H9 (cell line): ENCODE measurements at regions not wholly inside any gene's neighbourhood (a gene's known extent, or its start where the extent isn't known, plus 50 kb on each side); places are given as distances from the start of the nearest gene placed in this dataset.
"Not testable (repeated sequence)": the region's sequence is repeated elsewhere in the genome, so short reads cannot be mapped to it uniquely, and the experiment has no call there.

Source experiments
- DNase-seq: peaks from one replicate; pipeline ENCODE4 v3.0.0-alpha.2; 2017
- H2AFZ ChIP-seq: one replicate; pipeline ENCODE4 v1.6.1; 2013; ENCODE audit warnings: mild to moderate bottlenecking, low read length, control low read depth, moderate library complexity
- H2AK5ac ChIP-seq: 2 replicates; pipeline ENCODE4 v1.6.1; 2013; ENCODE audit warnings: low read length, control low read depth, mixed read lengths; ENCODE audit not compliant: insufficient read length
- H2BK120ac ChIP-seq: one replicate; pipeline ENCODE4 v1.6.1; 2013; ENCODE audit warnings: low read depth, mild to moderate bottlenecking, low read length, control low read depth, inconsistent platforms; ENCODE audit not compliant: poor library complexity, severe bottlenecking
- H2BK12ac ChIP-seq: 2 replicates; pipeline ENCODE4 v1.6.1; 2013; ENCODE audit warnings: low read length, control low read depth, mixed read lengths, low read depth; ENCODE audit not compliant: insufficient read length
- H2BK15ac ChIP-seq: 2 replicates; pipeline ENCODE4 v1.6.1; 2013; ENCODE audit warnings: low read depth, low read length, control low read depth
- H2BK20ac ChIP-seq: one replicate; pipeline ENCODE4 v1.6.1; 2013; ENCODE audit warnings: low read depth, mild to moderate bottlenecking, low read length, control low read depth, inconsistent platforms; ENCODE audit not compliant: poor library complexity, severe bottlenecking
- H2BK5ac ChIP-seq: 2 replicates; pipeline ENCODE4 v1.6.1; 2013; ENCODE audit warnings: low read length, control low read depth, mixed read lengths; ENCODE audit not compliant: insufficient read length
- H3K14ac ChIP-seq: 2 replicates; pipeline ENCODE4 v1.6.1; 2013; ENCODE audit warnings: low read length, control low read depth; ENCODE audit not compliant: insufficient read depth
- H3K18ac ChIP-seq: 2 replicates; pipeline ENCODE4 v1.6.1; 2013; ENCODE audit warnings: low read depth, mild to moderate bottlenecking, mixed read lengths, low read length, control low read depth; ENCODE audit not compliant: insufficient read length
- H3K23ac ChIP-seq: 2 replicates; pipeline ENCODE4 v1.6.1; 2013; ENCODE audit warnings: low read length, control low read depth, mixed read lengths, low read depth; ENCODE audit not compliant: insufficient read length
- H3K23me2 ChIP-seq: 2 replicates; pipeline ENCODE4 v1.6.1; 2013; ENCODE audit warnings: low read depth, mild to moderate bottlenecking, mixed read lengths, low read length, control low read depth; ENCODE audit not compliant: insufficient read length, poor library complexity, severe bottlenecking
- H3K27ac ChIP-seq: 2 replicates; pipeline ENCODE4 v1.5.1; 2013; ENCODE audit warnings: low read length, control low read depth, mixed read lengths, low read depth; ENCODE audit not compliant: insufficient read length
- H3K27me3 ChIP-seq: 2 replicates; pipeline ENCODE4 v1.6.1; 2013; ENCODE audit warnings: low read length, control low read depth, inconsistent platforms; ENCODE audit not compliant: insufficient read depth
- H3K4ac ChIP-seq: 2 replicates; pipeline ENCODE4 v1.6.1; 2013; ENCODE audit warnings: low read depth, mild to moderate bottlenecking, control low read depth, inconsistent platforms, low read length, moderate library complexity
- H3K4me1 ChIP-seq: 2 replicates; pipeline ENCODE4 v1.6.1; 2013; ENCODE audit warnings: low read length, control low read depth, inconsistent platforms; ENCODE audit not compliant: insufficient read depth
- H3K4me2 ChIP-seq: 2 replicates; pipeline ENCODE4 v1.6.1; 2013; ENCODE audit warnings: low read length, control low read depth, mixed read lengths; ENCODE audit not compliant: insufficient read length, insufficient read depth
- H3K56ac ChIP-seq: 2 replicates; pipeline ENCODE4 v1.6.1; 2013; ENCODE audit warnings: low read depth, mild to moderate bottlenecking, mixed read lengths, low read length, control low read depth; ENCODE audit not compliant: insufficient read length
- H3K79me1 ChIP-seq: 2 replicates; pipeline ENCODE4 v1.6.1; 2013; ENCODE audit warnings: low read depth, mild to moderate bottlenecking, moderate library complexity, low read length, control low read depth, inconsistent platforms; ENCODE audit not compliant: insufficient read depth, poor library complexity, severe bottlenecking
- H3K79me2 ChIP-seq: 2 replicates; pipeline ENCODE4 v1.6.1; 2013; ENCODE audit warnings: low read length, control low read depth, inconsistent platforms; ENCODE audit not compliant: insufficient read depth
- H3K9ac ChIP-seq: 2 replicates; pipeline ENCODE4 v1.6.1; 2013; ENCODE audit warnings: low read length, control low read depth, mixed read lengths; ENCODE audit not compliant: insufficient read length; ENCODE audit errors: extremely low read depth
- H3K9me3 ChIP-seq: one replicate; pipeline ENCODE4 v1.6.1; 2013; ENCODE audit warnings: low read depth, low read length, inconsistent platforms; ENCODE audit not compliant: control insufficient read depth
- H3T11ph ChIP-seq: one replicate; pipeline ENCODE4 v1.6.1; 2013; ENCODE audit warnings: mild to moderate bottlenecking, low read length, control low read depth, inconsistent platforms
- H4K20me1 ChIP-seq: one replicate; pipeline ENCODE4 v1.6.1; 2013; ENCODE audit not compliant: control insufficient read depth, insufficient read length, insufficient read depth
- H4K5ac ChIP-seq: 2 replicates; pipeline ENCODE4 v1.6.1; 2013; ENCODE audit warnings: low read depth, mild to moderate bottlenecking, mixed read lengths, low read length, control low read depth; ENCODE audit not compliant: insufficient read length
- H4K8ac ChIP-seq: replicated peaks from 2 replicates; pipeline ENCODE4 v1.6.1; 2013; ENCODE audit warnings: low read length, control low read depth, mixed read lengths, low read depth; ENCODE audit not compliant: insufficient read length
- H4K91ac ChIP-seq: 2 replicates; pipeline ENCODE4 v1.6.1; 2013; ENCODE audit warnings: low read depth, mild to moderate bottlenecking, moderate library complexity, mixed read lengths, low read length, control low read depth; ENCODE audit not compliant: insufficient read length
- H3K27ac Mint-ChIP-seq, 3 experiments: 2 replicates in 2 of 3; 3 replicates in 1 of 3; pipeline ENCODE4 v1.8.0; 2020 to 2021; ENCODE audit warnings: mixed read lengths in 3 of 3, mild to moderate bottlenecking in 1 of 3, moderate library complexity in 1 of 3
- H3K27me3 Mint-ChIP-seq: 2 replicates; pipeline ENCODE4 v1.8.0; 2021; ENCODE audit warnings: low read depth, mild to moderate bottlenecking, moderate library complexity, mixed read lengths
- H3K36me3 Mint-ChIP-seq, 3 experiments: 2 replicates in 2 of 3; 3 replicates in 1 of 3; pipeline ENCODE4 v1.8.0; 2020 to 2021; ENCODE audit warnings: low read depth in 3 of 3, mixed read lengths in 3 of 3; ENCODE audit not compliant: insufficient read depth in 1 of 3
- H3K4me1 Mint-ChIP-seq, 2 experiments: 2 replicates each; pipeline ENCODE4 v1.8.0; 2020; ENCODE audit warnings: mixed read lengths in 2 of 2
- H3K4me3 Mint-ChIP-seq, 2 experiments: 2 replicates in 1 of 2; 3 replicates in 1 of 2; pipeline ENCODE4 v1.8.0; 2020 to 2021; ENCODE audit warnings: mild to moderate bottlenecking in 2 of 2, mixed read lengths in 2 of 2, moderate library complexity in 1 of 2
- H3K9me3 Mint-ChIP-seq, 2 experiments: 2 replicates in 1 of 2; 3 replicates in 1 of 2; pipeline ENCODE4 v1.8.0; 2020; ENCODE audit warnings: mild to moderate bottlenecking in 2 of 2, mixed read lengths in 2 of 2, moderate library complexity in 1 of 2
- WGBS: extraction: QIAGEN DNeasy Blood & Tissue Kit; methylation state at CpG from one replicate; pipeline ENCODE4 v1.1.7; 2013; ENCODE audit warnings: missing lambda C conversion rate, low lambda C conversion rate, mixed read lengths; ENCODE audit not compliant: insufficient read length; ENCODE audit errors: extremely low coverage; 5-methylcytosine and 5-hydroxymethylcytosine counted together

GRCh38 chr15:84473305-84473877, 127.4 kb upstream of the ZSCAN2 start:
- not testable (repeated sequence) for H3K18ac ChIP-seq, H4K8ac ChIP-seq, H3K9ac ChIP-seq, H3T11ph ChIP-seq, H4K20me1 ChIP-seq, H3K79me1 ChIP-seq, H3K27me3 ChIP-seq, H3K36me3 Mint-ChIP-seq, H3K79me2 ChIP-seq, H2BK15ac ChIP-seq, H2BK5ac ChIP-seq, H3K56ac ChIP-seq, H3K4ac ChIP-seq, H3K4me1 ChIP-seq, H3K4me2 ChIP-seq, H2BK20ac ChIP-seq, H2AK5ac ChIP-seq, H2BK12ac ChIP-seq, H3K27ac ChIP-seq, H3K23ac ChIP-seq, H2AFZ ChIP-seq, H3K14ac ChIP-seq, H3K27ac Mint-ChIP-seq, DNase-seq, H2BK120ac ChIP-seq, H3K27me3 Mint-ChIP-seq, H3K4me3 Mint-ChIP-seq, H4K5ac ChIP-seq, H3K9me3 Mint-ChIP-seq, H3K4me1 Mint-ChIP-seq, H3K9me3 ChIP-seq, H4K91ac ChIP-seq, H3K23me2 ChIP-seq
- no CpG with 5 or more reads among the region's 26 CpGs for WGBS

GRCh38 chr15:84476364-84477033, 124.3 kb upstream of the ZSCAN2 start:
- DNase-seq, H2BK20ac ChIP-seq, H3K4me1 Mint-ChIP-seq, H3K23me2 ChIP-seq, H4K8ac ChIP-seq, H4K91ac ChIP-seq, H3T11ph ChIP-seq, H3K4me2 ChIP-seq, H2BK120ac ChIP-seq, H3K79me1 ChIP-seq, H3K9ac ChIP-seq, H3K27ac Mint-ChIP-seq, H4K5ac ChIP-seq, H3K27ac ChIP-seq, H3K36me3 Mint-ChIP-seq, H2BK15ac ChIP-seq, H3K9me3 Mint-ChIP-seq, H2BK5ac ChIP-seq, H3K4me3 Mint-ChIP-seq, H2BK12ac ChIP-seq, H3K4ac ChIP-seq, H3K23ac ChIP-seq, H3K27me3 ChIP-seq, H3K9me3 ChIP-seq, H3K27me3 Mint-ChIP-seq, H3K14ac ChIP-seq, H4K20me1 ChIP-seq, H3K18ac ChIP-seq, H2AFZ ChIP-seq, H2AK5ac ChIP-seq, H3K79me2 ChIP-seq, H3K4me1 ChIP-seq, H3K56ac ChIP-seq: not testable (repeated sequence)
- no CpG with 5 or more reads among the region's 14 CpGs for WGBS
